H9 (cell line): ENCODE measurements at regions not wholly inside any gene's neighbourhood (a gene's known extent, or its start where the extent isn't known, plus 50 kb on each side); places are given as distances from the start of the nearest gene placed in this dataset.

Experiments
- DNase-seq: peaks from one replicate; pipeline ENCODE4 v3.0.0-alpha.2; 2017
- H2AFZ ChIP-seq: one replicate; pipeline ENCODE4 v1.6.1; 2013; ENCODE audit warnings: mild to moderate bottlenecking, low read length, control low read depth, moderate library complexity
- H2AK5ac ChIP-seq: 2 replicates; pipeline ENCODE4 v1.6.1; 2013; ENCODE audit warnings: low read length, control low read depth, mixed read lengths; ENCODE audit not compliant: insufficient read length
- H2BK120ac ChIP-seq: one replicate; pipeline ENCODE4 v1.6.1; 2013; ENCODE audit warnings: low read depth, mild to moderate bottlenecking, low read length, control low read depth, inconsistent platforms; ENCODE audit not compliant: poor library complexity, severe bottlenecking
- H2BK12ac ChIP-seq: 2 replicates; pipeline ENCODE4 v1.6.1; 2013; ENCODE audit warnings: low read length, control low read depth, mixed read lengths, low read depth; ENCODE audit not compliant: insufficient read length
- H2BK15ac ChIP-seq: 2 replicates; pipeline ENCODE4 v1.6.1; 2013; ENCODE audit warnings: low read depth, low read length, control low read depth
- H2BK20ac ChIP-seq: one replicate; pipeline ENCODE4 v1.6.1; 2013; ENCODE audit warnings: low read depth, mild to moderate bottlenecking, low read length, control low read depth, inconsistent platforms; ENCODE audit not compliant: poor library complexity, severe bottlenecking
- H2BK5ac ChIP-seq: 2 replicates; pipeline ENCODE4 v1.6.1; 2013; ENCODE audit warnings: low read length, control low read depth, mixed read lengths; ENCODE audit not compliant: insufficient read length
- H3K14ac ChIP-seq: 2 replicates; pipeline ENCODE4 v1.6.1; 2013; ENCODE audit warnings: low read length, control low read depth; ENCODE audit not compliant: insufficient read depth
- H3K18ac ChIP-seq: 2 replicates; pipeline ENCODE4 v1.6.1; 2013; ENCODE audit warnings: low read depth, mild to moderate bottlenecking, mixed read lengths, low read length, control low read depth; ENCODE audit not compliant: insufficient read length
- H3K23ac ChIP-seq: 2 replicates; pipeline ENCODE4 v1.6.1; 2013; ENCODE audit warnings: low read length, control low read depth, mixed read lengths, low read depth; ENCODE audit not compliant: insufficient read length
- H3K23me2 ChIP-seq: 2 replicates; pipeline ENCODE4 v1.6.1; 2013; ENCODE audit warnings: low read depth, mild to moderate bottlenecking, mixed read lengths, low read length, control low read depth; ENCODE audit not compliant: insufficient read length, poor library complexity, severe bottlenecking
- H3K27ac ChIP-seq: 2 replicates; pipeline ENCODE4 v1.5.1; 2013; ENCODE audit warnings: low read length, control low read depth, mixed read lengths, low read depth; ENCODE audit not compliant: insufficient read length
- H3K27me3 ChIP-seq: 2 replicates; pipeline ENCODE4 v1.6.1; 2013; ENCODE audit warnings: low read length, control low read depth, inconsistent platforms; ENCODE audit not compliant: insufficient read depth
- H3K4ac ChIP-seq: 2 replicates; pipeline ENCODE4 v1.6.1; 2013; ENCODE audit warnings: low read depth, mild to moderate bottlenecking, control low read depth, inconsistent platforms, low read length, moderate library complexity
- H3K4me1 ChIP-seq: 2 replicates; pipeline ENCODE4 v1.6.1; 2013; ENCODE audit warnings: low read length, control low read depth, inconsistent platforms; ENCODE audit not compliant: insufficient read depth
- H3K4me2 ChIP-seq: 2 replicates; pipeline ENCODE4 v1.6.1; 2013; ENCODE audit warnings: low read length, control low read depth, mixed read lengths; ENCODE audit not compliant: insufficient read length, insufficient read depth
- H3K56ac ChIP-seq: 2 replicates; pipeline ENCODE4 v1.6.1; 2013; ENCODE audit warnings: low read depth, mild to moderate bottlenecking, mixed read lengths, low read length, control low read depth; ENCODE audit not compliant: insufficient read length
- H3K79me1 ChIP-seq: 2 replicates; pipeline ENCODE4 v1.6.1; 2013; ENCODE audit warnings: low read depth, mild to moderate bottlenecking, moderate library complexity, low read length, control low read depth, inconsistent platforms; ENCODE audit not compliant: insufficient read depth, poor library complexity, severe bottlenecking
- H3K79me2 ChIP-seq: 2 replicates; pipeline ENCODE4 v1.6.1; 2013; ENCODE audit warnings: low read length, control low read depth, inconsistent platforms; ENCODE audit not compliant: insufficient read depth
- H3K9ac ChIP-seq: 2 replicates; pipeline ENCODE4 v1.6.1; 2013; ENCODE audit warnings: low read length, control low read depth, mixed read lengths; ENCODE audit not compliant: insufficient read length; ENCODE audit errors: extremely low read depth
- H3K9me3 ChIP-seq: one replicate; pipeline ENCODE4 v1.6.1; 2013; ENCODE audit warnings: low read depth, low read length, inconsistent platforms; ENCODE audit not compliant: control insufficient read depth
- H3T11ph ChIP-seq: one replicate; pipeline ENCODE4 v1.6.1; 2013; ENCODE audit warnings: mild to moderate bottlenecking, low read length, control low read depth, inconsistent platforms
- H4K20me1 ChIP-seq: one replicate; pipeline ENCODE4 v1.6.1; 2013; ENCODE audit not compliant: control insufficient read depth, insufficient read length, insufficient read depth
- H4K5ac ChIP-seq: 2 replicates; pipeline ENCODE4 v1.6.1; 2013; ENCODE audit warnings: low read depth, mild to moderate bottlenecking, mixed read lengths, low read length, control low read depth; ENCODE audit not compliant: insufficient read length
- H4K8ac ChIP-seq: replicated peaks from 2 replicates; pipeline ENCODE4 v1.6.1; 2013; ENCODE audit warnings: low read length, control low read depth, mixed read lengths, low read depth; ENCODE audit not compliant: insufficient read length
- H4K91ac ChIP-seq: 2 replicates; pipeline ENCODE4 v1.6.1; 2013; ENCODE audit warnings: low read depth, mild to moderate bottlenecking, moderate library complexity, mixed read lengths, low read length, control low read depth; ENCODE audit not compliant: insufficient read length
- H3K27ac Mint-ChIP-seq, 3 experiments: 2 replicates in 2 of 3; 3 replicates in 1 of 3; pipeline ENCODE4 v1.8.0; 2020 to 2021; ENCODE audit warnings: mixed read lengths in 3 of 3, mild to moderate bottlenecking in 1 of 3, moderate library complexity in 1 of 3
- H3K27me3 Mint-ChIP-seq: 2 replicates; pipeline ENCODE4 v1.8.0; 2021; ENCODE audit warnings: low read depth, mild to moderate bottlenecking, moderate library complexity, mixed read lengths
- H3K36me3 Mint-ChIP-seq, 3 experiments: 2 replicates in 2 of 3; 3 replicates in 1 of 3; pipeline ENCODE4 v1.8.0; 2020 to 2021; ENCODE audit warnings: low read depth in 3 of 3, mixed read lengths in 3 of 3; ENCODE audit not compliant: insufficient read depth in 1 of 3
- H3K4me1 Mint-ChIP-seq, 2 experiments: 2 replicates each; pipeline ENCODE4 v1.8.0; 2020; ENCODE audit warnings: mixed read lengths in 2 of 2
- H3K4me3 Mint-ChIP-seq, 2 experiments: 2 replicates in 1 of 2; 3 replicates in 1 of 2; pipeline ENCODE4 v1.8.0; 2020 to 2021; ENCODE audit warnings: mild to moderate bottlenecking in 2 of 2, mixed read lengths in 2 of 2, moderate library complexity in 1 of 2
- H3K9me3 Mint-ChIP-seq, 2 experiments: 2 replicates in 1 of 2; 3 replicates in 1 of 2; pipeline ENCODE4 v1.8.0; 2020; ENCODE audit warnings: mild to moderate bottlenecking in 2 of 2, mixed read lengths in 2 of 2, moderate library complexity in 1 of 2
- CTCF ChIP-seq: fragments of 200-600 bp; sonication (generic); conservative IDR thresholded peaks from 3 replicates; pipeline ENCODE4 v1.8.0; 2021; ENCODE audit warnings: antibody characterized with exemption, mild to moderate bottlenecking
- WGBS: extraction: QIAGEN DNeasy Blood & Tissue Kit; methylation state at CpG from one replicate; pipeline ENCODE4 v1.1.7; 2013; ENCODE audit warnings: missing lambda C conversion rate, low lambda C conversion rate, mixed read lengths; ENCODE audit not compliant: insufficient read length; ENCODE audit errors: extremely low coverage; 5-methylcytosine and 5-hydroxymethylcytosine counted together

GRCh38 chrX:25156323-25156722 lies 140.6 kb upstream of the ARX start:
- Mint-ChIP-seq H3K36me3 (no peaks in the 10 kb centered on the region), H3K4me3 (no peak overlapping the region), H3K9me3 (no peaks in the 10 kb centered on the region), H3K4me1 (peaks cover 8 to 9% of the 10 kb centered on the region in 2 experiments), H3K27ac (no peak overlapping the region), H3K27me3 (no peaks in the 10 kb centered on the region; the same call in 1 of the 2 replicates)
- Histone ChIP-seq H3K23me2 (no peaks in the 10 kb centered on the region), H3T11ph (no peak overlapping the region), H4K5ac (no peak overlapping the region), H4K8ac (no peak overlapping the region), H2BK12ac (no peak overlapping the region), H4K91ac (no peak overlapping the region), H2BK5ac (no peak overlapping the region), H3K79me2 (no peaks in the 10 kb centered on the region), H3K4me2 (no peak overlapping the region), H3K23ac (no peak overlapping the region), H3K56ac (no peak overlapping the region), H3K4ac (no peak overlapping the region), H3K27ac (no peak overlapping the region), H2BK120ac (no peak overlapping the region), H3K9me3 (no peaks in the 10 kb centered on the region), H4K20me1 (no peaks in the 10 kb centered on the region), H2BK20ac (no peak overlapping the region), H3K14ac (no peak overlapping the region), H2AK5ac (no peak overlapping the region), H3K4me1 (no peaks in the 10 kb centered on the region), H3K79me1 (no peaks in the 10 kb centered on the region), H3K9ac (no peak overlapping the region), H2AFZ (no peak overlapping the region), H3K18ac (no peak overlapping the region), H3K27me3 (no peaks in the 10 kb centered on the region), H2BK15ac (no peak overlapping the region)
- WGBS = no CpG with 5 or more reads among the region's 3 CpGs
- no peak for DNase-seq
- TF ChIP-seq CTCF = no peak
